CD14-positive monocyte (primary cell): ENCODE measurements at regions not wholly inside any gene's neighbourhood (a gene's known extent, or its start where the extent isn't known, plus 50 kb on each side); places are given as distances from the start of the nearest gene placed in this dataset.
"Not testable (repeated sequence)": the region's sequence is repeated elsewhere in the genome, so short reads cannot be mapped to it uniquely, and the experiment has no call there.

Experiments used
- DNase-seq, 3 donors: peaks; one replicate each; pipeline ENCODE4 v3.0.0-alpha.2; 2011 to 2022
- H2AFZ ChIP-seq: 2 replicates; pipeline ENCODE4 v1.6.0; 2012; ENCODE audit warnings: mild to moderate bottlenecking, low read depth, low read length, inconsistent platforms; ENCODE audit not compliant: insufficient read depth, poor library complexity, severe bottlenecking
- H3K27ac ChIP-seq, 2 donors: 1 replicate in 1 of 2; 2 replicates in 1 of 2; pipeline ENCODE4 v1.5.1; 2012 to 2013; ENCODE audit warnings: low read length in 2 of 2, control low read depth in 1 of 2, inconsistent platforms in 1 of 2, low read depth in 1 of 2, mild to moderate bottlenecking in 1 of 2
- H3K27me3 ChIP-seq, 2 donors: one replicate each; pipeline versions ENCODE4 v1.6.0 to v1.6.1; 2011 to 2013; ENCODE audit warnings: low read length in 2 of 2; ENCODE audit not compliant: control insufficient read depth in 2 of 2, insufficient read depth in 2 of 2
- H3K36me3 ChIP-seq, 2 donors: replicated peaks in 1 of 2; 1 replicate in 1 of 2; 2 replicates in 1 of 2; pipeline versions ENCODE4 v1.5.1 to v1.6.1; 2012 to 2013; ENCODE audit warnings: low read length in 2 of 2, control low read depth in 1 of 2, inconsistent platforms in 1 of 2, mild to moderate bottlenecking in 1 of 2; ENCODE audit not compliant: insufficient read depth in 2 of 2, control insufficient read depth in 1 of 2
- H3K4me1 ChIP-seq, 2 donors: 1 replicate in 1 of 2; 2 replicates in 1 of 2; pipeline versions ENCODE4 v1.5.1 to v1.6.1; 2012 to 2013; ENCODE audit warnings: low read length in 2 of 2, control low read depth in 1 of 2, inconsistent platforms in 1 of 2, mild to moderate bottlenecking in 1 of 2, moderate library complexity in 1 of 2; ENCODE audit not compliant: insufficient read depth in 2 of 2, control insufficient read depth in 1 of 2
- H3K4me2 ChIP-seq: replicated peaks from 2 replicates; pipeline ENCODE3; 2012; ENCODE audit warnings: low read length, moderate library complexity, mild to moderate bottlenecking; ENCODE audit not compliant: poor library complexity, severe bottlenecking; ENCODE audit errors: extremely low read depth
- H3K4me3 ChIP-seq, 3 experiments: fragments of 200-600 bp in 1 of 3; sonication (generic) in 1 of 3; replicated peaks in 1 of 3; 1 replicate in 2 of 3; 2 replicates in 1 of 3; pipeline ENCODE4 v1.5.1; 2011 to 2013; ENCODE audit warnings: low read length in 3 of 3, mild to moderate bottlenecking in 3 of 3, control low read depth in 2 of 3, low read depth in 2 of 3, inconsistent platforms in 1 of 3, moderate library complexity in 1 of 3
- H3K79me2 ChIP-seq: 2 replicates; pipeline ENCODE4 v1.6.0; 2012; ENCODE audit warnings: mild to moderate bottlenecking, control low read depth, inconsistent platforms, low read length, moderate library complexity; ENCODE audit not compliant: insufficient read depth
- H3K9ac ChIP-seq: 2 replicates; pipeline ENCODE4 v1.6.0; 2017; ENCODE audit warnings: low read length, mild to moderate bottlenecking; ENCODE audit not compliant: insufficient read depth, poor library complexity, severe bottlenecking
- H3K9me3 ChIP-seq, 2 donors: replicated peaks in 1 of 2; 1 replicate in 1 of 2; 2 replicates in 1 of 2; pipeline versions ENCODE4 v1.5.1 to v1.6.1; 2012 to 2013; ENCODE audit warnings: low read length in 2 of 2, control low read depth in 1 of 2; ENCODE audit not compliant: control insufficient read depth in 1 of 2, insufficient read depth in 1 of 2
- H4K20me1 ChIP-seq: 2 replicates; pipeline ENCODE4 v1.6.0; 2012; ENCODE audit warnings: mild to moderate bottlenecking, low read length, control low read depth, moderate library complexity; ENCODE audit not compliant: insufficient read depth
- H3K27ac Mint-ChIP-seq, 7 donors: one replicate each; pipeline ENCODE4 v1.8.0; 2020; ENCODE audit warnings: mild to moderate bottlenecking in 7 of 7, mixed read lengths in 7 of 7, moderate library complexity in 6 of 7, inconsistent platforms in 2 of 7
- H3K27me3 Mint-ChIP-seq, 3 donors: one replicate each; pipeline ENCODE4 v1.8.0; 2021 to 2022; ENCODE audit warnings: low read depth in 3 of 3, mild to moderate bottlenecking in 3 of 3, mixed read lengths in 3 of 3, moderate library complexity in 3 of 3, inconsistent platforms in 1 of 3
- H3K36me3 Mint-ChIP-seq, 2 donors: one replicate each; pipeline ENCODE4 v1.8.0; 2020; ENCODE audit warnings: mixed read lengths in 2 of 2, inconsistent platforms in 1 of 2, mild to moderate bottlenecking in 1 of 2
- H3K4me1 Mint-ChIP-seq: one replicate; pipeline ENCODE4 v1.8.0; 2020; ENCODE audit warnings: mild to moderate bottlenecking, mixed read lengths
- H3K4me3 Mint-ChIP-seq, 2 donors: one replicate each; pipeline ENCODE4 v1.8.0; 2020; ENCODE audit warnings: mild to moderate bottlenecking in 2 of 2, mixed read lengths in 2 of 2, moderate library complexity in 1 of 2
- H3K9me3 Mint-ChIP-seq, 7 donors: one replicate each; pipeline ENCODE4 v1.8.0; 2020 to 2022; ENCODE audit warnings: mixed read lengths in 7 of 7, mild to moderate bottlenecking in 6 of 7, moderate library complexity in 6 of 7, inconsistent platforms in 2 of 7
- CTCF ChIP-seq: fragments of 200-600 bp; IDR thresholded peaks from one replicate; pipeline ENCODE4 v1.8.0; 2022; ENCODE audit warnings: antibody characterized with exemption, mild to moderate bottlenecking
- WGBS: methylation state at CpG from one replicate; pipeline ENCODE4 v1.1.5; 2013; ENCODE audit warnings: missing lambda C conversion rate; ENCODE audit not compliant: insufficient coverage; 5-methylcytosine and 5-hydroxymethylcytosine counted together
- intact Hi-C, 2 donors: fragments of 100-400 bp; cut with micrococcal nuclease; formaldehyde crosslinking; loops; one replicate each; pipeline versions ENCODE4 v1.15.0 to v1.15.1; 2023

GRCh38 chr9:115466756-115467155, 348.8 kb upstream of the TNC start:
- H3K4me1 Mint-ChIP-seq = no peaks in the 10 kb centered on the region
- H3K36me3 Mint-ChIP-seq = no peaks in the 10 kb centered on the region
- H3K4me3 Mint-ChIP-seq = no peak overlapping the region
- intact Hi-C loops = no loop called here
- peaks cover 0 to 12% (median 5%) of the 10 kb centered on the region in 7 donors for H3K9me3 Mint-ChIP-seq
- no peak overlapping the region for H3K4me3 ChIP-seq
- H3K27me3 ChIP-seq = no peaks in the 10 kb centered on the region
- H2AFZ ChIP-seq = no peak overlapping the region
- no peak overlapping the region for H3K27ac ChIP-seq
- no peak for TF ChIP-seq CTCF
- no peak overlapping the region for H3K27ac Mint-ChIP-seq
- WGBS = 86% methylated on average over 2 of the region's 7 CpGs
- peaks cover 0 to 2% (median 1%) of the 10 kb centered on the region in 3 donors for H3K27me3 Mint-ChIP-seq
- no peak overlapping the region for H3K9ac ChIP-seq
- H3K4me1 ChIP-seq = no peaks in the 10 kb centered on the region
- H3K4me2 ChIP-seq = no peak overlapping the region
- peaks cover 0 to 9% of the 10 kb centered on the region in 2 donors for H3K9me3 ChIP-seq
- no peaks in the 10 kb centered on the region for H4K20me1 ChIP-seq
- no peaks in the 10 kb centered on the region for H3K79me2 ChIP-seq
- DNase-seq = no peak
- no peaks in the 10 kb centered on the region for H3K36me3 ChIP-seq

GRCh38 chr9:115469841-115470240, 351.9 kb upstream of the TNC start:
- Histone ChIP-seq H3K79me2 (no peaks in the 10 kb centered on the region), H3K27ac (no peak overlapping the region), H3K4me3 (no peak overlapping the region), H3K9ac (no peak overlapping the region), H3K27me3 (no peaks in the 10 kb centered on the region), H3K36me3 (no peaks in the 10 kb centered on the region), H3K9me3 (peaks cover 0 to 9% of the 10 kb centered on the region in 2 donors), H2AFZ (no peak overlapping the region), H4K20me1 (no peaks in the 10 kb centered on the region), H3K4me2 (no peak overlapping the region), H3K4me1 (no peaks in the 10 kb centered on the region)
- DNase-seq = no peak
- Mint-ChIP-seq H3K27me3 (peaks cover 0 to 2% (median 0%) of the 10 kb centered on the region in 3 donors), H3K27ac (no peak overlapping the region), H3K36me3 (no peaks in the 10 kb centered on the region), H3K4me3 (no peak overlapping the region), H3K9me3 (peaks cover 0 to 12% (median 5%) of the 10 kb centered on the region in 7 donors), H3K4me1 (no peaks in the 10 kb centered on the region)
- intact Hi-C loops = no loop called here
- no peak for TF ChIP-seq CTCF
- WGBS = 100% methylated on average over 1 of the region's 2 CpGs

GRCh38 chr9:115473032-115473431, 355.1 kb upstream of the TNC start:
- not testable (repeated sequence) for H3K36me3 ChIP-seq, DNase-seq
- WGBS = no CpG with 5 or more reads among the region's 3 CpGs

More at GRCh38 chr9:115473032-115473431, 355.1 kb upstream of the TNC start:
- H3K4me1 ChIP-seq, H3K27ac ChIP-seq, H3K4me2 ChIP-seq, intact Hi-C loops, H3K27ac Mint-ChIP-seq, H2AFZ ChIP-seq, H3K4me3 ChIP-seq, H3K27me3 ChIP-seq, H3K27me3 Mint-ChIP-seq, H3K36me3 Mint-ChIP-seq, H3K4me1 Mint-ChIP-seq, H4K20me1 ChIP-seq, H3K4me3 Mint-ChIP-seq, H3K79me2 ChIP-seq, H3K9ac ChIP-seq, H3K9me3 ChIP-seq: not testable (repeated sequence)
- H3K9me3 Mint-ChIP-seq = peaks cover 0 to 15% (median 7%) of the 10 kb centered on the region in 7 donors
